OCI-LY7 (cell line): ENCODE measurements at regions not wholly inside any gene's neighbourhood (a gene's known extent, or its start where the extent isn't known, plus 50 kb on each side); places are given as distances from the start of the nearest gene placed in this dataset.

ENCODE experiments used
- BruUV-seq: library from RNA; stranded (reverse); fragments of 400-500 nt; replicated peaks from 2 replicates; lab custom pipeline; 2021; lab: Mats Ljungman, UMichigan
- CTCF ChIA-PET: fragments of 300-600 bp; sonication (Branson Sonifier 250); formaldehyde crosslinking; loops from one replicate; lab custom pipeline; 2022; ENCODE audit warnings: antibody characterized with exemption; ENCODE audit not compliant: unreplicated experiment; lab: Charles Lee
- POLR2A ChIA-PET: fragments of 300-600 bp; sonication (Branson Sonifier 250); formaldehyde crosslinking; loops from one replicate; lab custom pipeline; 2022; ENCODE audit warnings: antibody characterized with exemption; lab: Charles Lee
- DNase-seq: peaks from one replicate; pipeline ENCODE4 v3.0.0-alpha.2; 2015; ENCODE audit warnings: low spot score
- H2AFZ ChIP-seq: fragments of 200-600 bp; sonication (generic), shearing (Covaris generic); 2 replicates; pipeline ENCODE4 v1.6.1; 2014; ENCODE audit warnings: mild to moderate bottlenecking, antibody characterized with exemption, low read length, moderate library complexity
- H3K27ac ChIP-seq: fragments of 200-600 bp; sonication (generic); 2 replicates; pipeline ENCODE4 v1.5.1; 2014; ENCODE audit warnings: mixed run types, low read depth, mild to moderate bottlenecking, moderate library complexity, low read length, inconsistent platforms; ENCODE audit not compliant: poor library complexity, severe bottlenecking
- H3K36me3 ChIP-seq: fragments of 200-600 bp; sonication (generic); 2 replicates; pipeline ENCODE4 v1.6.1; 2014; ENCODE audit warnings: mild to moderate bottlenecking, antibody characterized with exemption, low read length, moderate library complexity, mixed read lengths; ENCODE audit not compliant: insufficient read depth
- H3K4me1 ChIP-seq: fragments of 200-600 bp; sonication (generic); 2 replicates; pipeline ENCODE4 v1.5.1; 2014; ENCODE audit warnings: mild to moderate bottlenecking, low read length; ENCODE audit not compliant: insufficient read depth, poor library complexity, severe bottlenecking
- H3K4me2 ChIP-seq: fragments of 200-600 bp; sonication (generic); 2 replicates; pipeline ENCODE4 v1.6.1; 2014; ENCODE audit warnings: mild to moderate bottlenecking, low read length
- H3K4me3 ChIP-seq: fragments of 200-600 bp; sonication (generic); 2 replicates; pipeline ENCODE4 v1.5.1; 2014; ENCODE audit warnings: mild to moderate bottlenecking, low read depth, low read length; ENCODE audit not compliant: poor library complexity, severe bottlenecking
- H3K79me2 ChIP-seq: fragments of 200-600 bp; sonication (generic); 2 replicates; pipeline ENCODE4 v1.6.1; 2016; ENCODE audit warnings: low read depth, mild to moderate bottlenecking, low read length, moderate library complexity, mixed read lengths; ENCODE audit not compliant: insufficient read depth
- H3K9me2 ChIP-seq: fragments of 200-600 bp; sonication (generic); 2 replicates; pipeline ENCODE4 v1.6.1; 2016; ENCODE audit warnings: mild to moderate bottlenecking, low read length, mixed read lengths; ENCODE audit not compliant: insufficient read depth
- H3K9me3 ChIP-seq: fragments of 200-600 bp; sonication (generic); 2 replicates; pipeline ENCODE4 v1.6.1; 2014; ENCODE audit warnings: mild to moderate bottlenecking, mixed run types, low read length, mixed read lengths
- H4K20me1 ChIP-seq: fragments of 200-600 bp; sonication (generic); 2 replicates; pipeline ENCODE4 v1.6.1; 2014; ENCODE audit warnings: mild to moderate bottlenecking, antibody characterized with exemption, low read length, moderate library complexity, mixed read lengths; ENCODE audit not compliant: insufficient read depth
- EZH2phosphoT487 ChIP-seq: fragments of 200-600 bp; sonication (generic); IDR thresholded peaks from 2 replicates; pipeline ENCODE4 v1.6.1; 2018; ENCODE audit warnings: low read depth, borderline replicate concordance, mild to moderate bottlenecking, mixed run types, antibody characterized with exemption, low read length, moderate library complexity, mixed read lengths
- intact Hi-C: fragments of 100-400 bp; cut with micrococcal nuclease; formaldehyde crosslinking; loops from one replicate; pipeline ENCODE4 v1.10.0; 2022; ENCODE audit not compliant: unreplicated experiment
- TF ChIP-seq, protein P1 (sequence below): fragments of 200-600 bp; sonication (generic); conservative IDR thresholded peaks from 2 replicates; pipeline ENCODE4 v1.5.1; 2014; ENCODE audit warnings: mild to moderate bottlenecking, antibody characterized with exemption, low read length, moderate library complexity, mixed read lengths

DNA sequence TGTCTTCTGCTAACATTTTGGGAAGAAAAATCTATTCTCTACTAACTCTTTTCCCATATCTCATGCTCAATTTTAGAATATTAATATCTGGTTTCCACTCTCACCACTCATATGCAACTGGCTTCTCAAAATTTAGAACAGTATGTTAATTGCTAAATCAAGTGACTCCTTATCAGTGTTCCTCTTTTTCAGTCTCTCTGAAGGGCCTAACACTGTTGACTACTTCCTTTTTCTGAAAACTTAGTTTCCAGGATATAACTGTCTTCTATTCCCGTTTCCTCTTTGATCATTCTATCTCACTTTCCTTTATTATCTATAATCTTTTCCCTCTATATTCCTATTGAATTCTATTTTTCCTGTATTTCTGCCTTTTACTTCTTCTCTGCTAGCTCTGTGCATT is 1717.2 kb upstream of the C9orf72 start:
- intact Hi-C loops, result no loop called here
- Histone ChIP-seq H4K20me1 (no peaks in the 10 kb centered on the region), H2AFZ (no peak overlapping the region), H3K9me2 (no peaks in the 10 kb centered on the region), H3K4me1 (no peaks in the 10 kb centered on the region), H3K36me3 (no peaks in the 10 kb centered on the region), H3K27ac (no peak overlapping the region), H3K79me2 (no peaks in the 10 kb centered on the region), H3K4me3 (no peak overlapping the region), H3K4me2 (no peak overlapping the region), H3K9me3 (no peaks in the 10 kb centered on the region)
- BruUV-seq, result no TSS peak
- ChIA-PET POLR2A (no interaction called here), CTCF (no interaction called here)
- TF ChIP-seq EZH2phosphoT487, result no peak
- TF ChIP-seq, protein P1, sequence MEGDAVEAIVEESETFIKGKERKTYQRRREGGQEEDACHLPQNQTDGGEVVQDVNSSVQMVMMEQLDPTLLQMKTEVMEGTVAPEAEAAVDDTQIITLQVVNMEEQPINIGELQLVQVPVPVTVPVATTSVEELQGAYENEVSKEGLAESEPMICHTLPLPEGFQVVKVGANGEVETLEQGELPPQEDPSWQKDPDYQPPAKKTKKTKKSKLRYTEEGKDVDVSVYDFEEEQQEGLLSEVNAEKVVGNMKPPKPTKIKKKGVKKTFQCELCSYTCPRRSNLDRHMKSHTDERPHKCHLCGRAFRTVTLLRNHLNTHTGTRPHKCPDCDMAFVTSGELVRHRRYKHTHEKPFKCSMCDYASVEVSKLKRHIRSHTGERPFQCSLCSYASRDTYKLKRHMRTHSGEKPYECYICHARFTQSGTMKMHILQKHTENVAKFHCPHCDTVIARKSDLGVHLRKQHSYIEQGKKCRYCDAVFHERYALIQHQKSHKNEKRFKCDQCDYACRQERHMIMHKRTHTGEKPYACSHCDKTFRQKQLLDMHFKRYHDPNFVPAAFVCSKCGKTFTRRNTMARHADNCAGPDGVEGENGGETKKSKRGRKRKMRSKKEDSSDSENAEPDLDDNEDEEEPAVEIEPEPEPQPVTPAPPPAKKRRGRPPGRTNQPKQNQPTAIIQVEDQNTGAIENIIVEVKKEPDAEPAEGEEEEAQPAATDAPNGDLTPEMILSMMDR, result no peak
- no peak for DNase-seq

DNA sequence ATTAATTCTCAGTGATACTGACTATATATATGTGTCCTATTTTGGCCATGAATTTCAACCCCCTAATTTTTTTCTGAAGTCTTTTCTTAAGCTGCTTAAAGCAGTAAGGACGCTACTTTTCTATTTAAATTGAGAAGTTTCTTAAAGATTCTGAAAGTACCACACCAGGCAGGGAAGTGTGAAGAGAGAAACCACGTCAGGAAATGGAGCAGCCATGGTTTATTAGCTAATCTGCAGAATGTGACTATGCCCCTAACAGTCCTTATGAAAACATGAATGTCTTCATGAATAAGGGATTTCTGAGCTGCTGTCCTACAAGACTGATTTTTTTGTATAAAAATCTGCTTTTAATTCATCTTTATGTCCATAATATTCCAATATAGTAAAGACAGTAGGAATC is 1724.3 kb upstream of the C9orf72 start:
- Histone ChIP-seq H3K79me2 (no peaks in the 10 kb centered on the region), H3K9me3 (no peaks in the 10 kb centered on the region), H3K9me2 (no peaks in the 10 kb centered on the region), H3K4me1 (no peaks in the 10 kb centered on the region), H4K20me1 (no peaks in the 10 kb centered on the region), H3K4me2 (no peak overlapping the region), H2AFZ (no peak overlapping the region), H3K36me3 (no peaks in the 10 kb centered on the region), H3K4me3 (no peak overlapping the region), H3K27ac (no peak overlapping the region)
- no peak for DNase-seq
- BruUV-seq, result no TSS peak
- ChIA-PET POLR2A (no interaction called here), CTCF (no interaction called here)
- intact Hi-C loops, result no loop called here
- TF ChIP-seq EZH2phosphoT487, result no peak
- TF ChIP-seq, protein P1, result no peak

DNA sequence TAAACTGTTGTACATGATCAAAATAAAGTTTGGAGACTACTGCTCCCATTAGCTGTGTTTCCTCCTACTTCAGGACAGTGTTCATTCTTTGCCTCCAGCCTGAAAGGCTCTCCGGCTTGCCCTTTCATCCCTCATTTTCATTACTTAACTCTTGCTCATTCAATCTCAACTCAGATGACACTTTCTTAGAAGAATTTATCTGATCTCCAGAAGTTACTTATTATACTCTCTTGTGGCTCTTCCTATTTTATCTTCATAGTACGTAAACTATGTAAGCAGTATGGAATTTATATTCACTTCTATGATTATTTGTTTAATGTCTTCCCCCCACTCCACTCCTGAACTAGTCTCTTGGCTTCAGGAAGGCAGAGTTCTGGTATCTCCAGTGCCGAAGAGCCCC is 1737.9 kb upstream of the C9orf72 start:
- ChIA-PET POLR2A (no interaction called here), CTCF (no interaction called here)
- BruUV-seq, result no TSS peak
- TF ChIP-seq, protein P1, result no peak
- no peak for TF ChIP-seq EZH2phosphoT487
- intact Hi-C loops, result no loop called here
- Histone ChIP-seq H4K20me1 (no peaks in the 10 kb centered on the region), H3K9me2 (no peaks in the 10 kb centered on the region), H3K27ac (no peak overlapping the region), H3K79me2 (no peaks in the 10 kb centered on the region), H3K4me1 (no peaks in the 10 kb centered on the region), H3K9me3 (no peaks in the 10 kb centered on the region), H3K36me3 (no peaks in the 10 kb centered on the region), H2AFZ (no peak overlapping the region), H3K4me2 (no peak overlapping the region), H3K4me3 (no peak overlapping the region)
- no peak for DNase-seq
